Endothelial cell (in vitro differentiated cells): ENCODE measurements at regions not wholly inside any gene's neighbourhood (a gene's known extent, or its start where the extent isn't known, plus 50 kb on each side); places are given as distances from the start of the nearest gene placed in this dataset.

ENCODE experiments used
- DNase-seq: peaks from one replicate; pipeline ENCODE4 v3.0.0; 2021; ENCODE audit warnings: low spot score
- H3K27ac Mint-ChIP-seq: one replicate; pipeline ENCODE4 v1.8.0; 2021; ENCODE audit warnings: mixed read lengths, inconsistent platforms; ENCODE audit not compliant: unreplicated experiment
- H3K27me3 Mint-ChIP-seq: one replicate; pipeline ENCODE4 v1.8.0; 2021; ENCODE audit warnings: mild to moderate bottlenecking, moderate library complexity, mixed read lengths, inconsistent platforms; ENCODE audit not compliant: unreplicated experiment
- H3K36me3 Mint-ChIP-seq: one replicate; pipeline ENCODE4 v1.8.0; 2021; ENCODE audit warnings: mild to moderate bottlenecking, low read depth, mixed read lengths, inconsistent platforms; ENCODE audit not compliant: unreplicated experiment
- H3K4me1 Mint-ChIP-seq: one replicate; pipeline ENCODE4 v1.8.0; 2021; ENCODE audit warnings: mild to moderate bottlenecking, mixed read lengths, inconsistent platforms; ENCODE audit not compliant: unreplicated experiment
- H3K4me3 Mint-ChIP-seq: one replicate; pipeline ENCODE4 v1.8.0; 2021; ENCODE audit warnings: mild to moderate bottlenecking, mixed read lengths, inconsistent platforms; ENCODE audit not compliant: unreplicated experiment
- H3K9me3 Mint-ChIP-seq: one replicate; pipeline ENCODE4 v1.8.0; 2021; ENCODE audit warnings: mixed read lengths, inconsistent platforms; ENCODE audit not compliant: unreplicated experiment
- TF ChIP-seq, protein P1 (sequence below): fragments of 200-600 bp; sonication (generic); IDR thresholded peaks from one replicate; pipeline ENCODE4 v1.5.0; 2021; ENCODE audit warnings: antibody characterized with exemption; ENCODE audit not compliant: unreplicated experiment

DNA sequence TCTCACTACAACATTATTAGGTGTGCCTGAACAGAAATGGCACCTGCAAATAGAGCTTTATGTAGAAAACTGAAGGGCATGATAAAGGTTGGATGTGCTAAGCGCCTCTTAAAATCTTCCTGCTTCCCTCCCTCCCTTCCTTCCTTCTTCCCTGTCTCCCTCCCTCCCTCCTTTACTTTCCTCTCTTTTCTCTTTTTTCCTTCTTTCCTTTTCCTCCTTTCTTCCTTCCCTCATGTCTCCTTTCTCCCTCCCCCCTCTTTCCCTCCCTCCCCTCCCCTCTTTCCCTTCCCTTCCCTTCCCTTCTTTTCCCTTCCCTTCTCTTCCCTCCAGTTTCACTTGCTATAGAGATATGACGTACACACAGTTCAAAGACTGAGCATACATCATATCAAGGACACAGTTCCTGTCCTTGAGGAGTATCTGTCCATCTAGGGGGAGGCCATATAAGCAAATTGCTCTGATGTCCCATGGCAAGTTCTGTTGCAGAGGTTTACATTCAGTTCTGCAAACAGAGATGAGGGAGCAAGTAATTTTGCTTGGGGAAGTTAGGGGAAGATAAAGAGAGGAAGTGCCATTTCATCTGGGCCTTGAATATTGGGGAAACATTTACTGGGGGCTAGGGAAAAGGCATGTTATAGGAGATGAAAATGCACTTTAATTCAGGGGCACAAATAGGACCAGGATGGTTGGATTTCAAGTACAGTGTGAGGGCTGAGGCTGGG lies 79.0 kb upstream of the EEF1E1 start:
- TF ChIP-seq, protein P1, sequence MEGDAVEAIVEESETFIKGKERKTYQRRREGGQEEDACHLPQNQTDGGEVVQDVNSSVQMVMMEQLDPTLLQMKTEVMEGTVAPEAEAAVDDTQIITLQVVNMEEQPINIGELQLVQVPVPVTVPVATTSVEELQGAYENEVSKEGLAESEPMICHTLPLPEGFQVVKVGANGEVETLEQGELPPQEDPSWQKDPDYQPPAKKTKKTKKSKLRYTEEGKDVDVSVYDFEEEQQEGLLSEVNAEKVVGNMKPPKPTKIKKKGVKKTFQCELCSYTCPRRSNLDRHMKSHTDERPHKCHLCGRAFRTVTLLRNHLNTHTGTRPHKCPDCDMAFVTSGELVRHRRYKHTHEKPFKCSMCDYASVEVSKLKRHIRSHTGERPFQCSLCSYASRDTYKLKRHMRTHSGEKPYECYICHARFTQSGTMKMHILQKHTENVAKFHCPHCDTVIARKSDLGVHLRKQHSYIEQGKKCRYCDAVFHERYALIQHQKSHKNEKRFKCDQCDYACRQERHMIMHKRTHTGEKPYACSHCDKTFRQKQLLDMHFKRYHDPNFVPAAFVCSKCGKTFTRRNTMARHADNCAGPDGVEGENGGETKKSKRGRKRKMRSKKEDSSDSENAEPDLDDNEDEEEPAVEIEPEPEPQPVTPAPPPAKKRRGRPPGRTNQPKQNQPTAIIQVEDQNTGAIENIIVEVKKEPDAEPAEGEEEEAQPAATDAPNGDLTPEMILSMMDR: no peak
- no peak overlapping the region for H3K27ac Mint-ChIP-seq
- H3K9me3 Mint-ChIP-seq: no peaks in the 10 kb centered on the region
- peaks cover 5% of the 10 kb centered on the region for H3K27me3 Mint-ChIP-seq
- H3K4me3 Mint-ChIP-seq: no peak overlapping the region
- peaks cover 16% of the 10 kb centered on the region for H3K4me1 Mint-ChIP-seq
- DNase-seq: no peak
- no peaks in the 10 kb centered on the region for H3K36me3 Mint-ChIP-seq

DNA sequence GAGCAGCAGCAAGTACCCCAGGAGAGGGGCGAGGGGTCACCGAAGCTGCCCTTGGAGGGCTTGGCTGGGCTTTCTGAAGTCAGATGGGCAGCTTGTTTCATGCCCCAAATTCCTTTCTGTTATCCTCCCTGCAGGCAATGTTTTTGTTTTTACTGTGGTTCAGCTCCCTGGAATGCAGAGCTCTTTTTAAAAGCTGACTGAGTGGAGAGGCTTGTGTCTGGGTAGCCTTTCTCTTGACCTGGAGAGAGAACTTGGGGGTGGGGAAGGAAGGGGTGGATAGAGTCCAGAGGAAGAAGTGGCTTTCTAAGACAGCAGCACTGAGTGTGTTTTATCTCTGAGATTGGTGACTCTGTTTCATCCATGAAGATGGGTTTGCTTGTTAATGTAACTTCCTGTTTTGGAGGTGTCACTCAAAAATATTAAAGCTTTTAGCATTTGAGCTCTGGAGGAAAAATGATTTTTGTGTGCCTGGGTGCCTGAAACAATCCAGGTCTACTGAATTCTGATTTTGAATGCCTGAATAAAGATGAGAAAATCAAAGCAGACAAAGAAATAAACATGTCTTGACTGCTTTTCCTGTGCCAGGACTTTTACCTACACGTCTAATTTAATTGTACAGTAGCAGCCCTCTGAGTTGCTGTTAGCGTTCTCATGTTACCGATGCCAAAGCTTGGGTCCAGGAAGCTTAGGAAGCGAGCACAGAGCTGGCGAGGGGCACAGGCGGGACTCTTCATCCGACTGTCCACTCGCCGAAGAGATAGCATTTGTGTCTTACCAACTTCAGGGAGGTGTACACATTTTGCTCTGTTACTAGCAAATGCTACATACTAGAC lies 78.2 kb upstream of the EEF1E1 start:
- TF ChIP-seq, protein P1: no peak
- peaks cover 16% of the 10 kb centered on the region for H3K4me1 Mint-ChIP-seq
- H3K27ac Mint-ChIP-seq: no peak overlapping the region
- H3K9me3 Mint-ChIP-seq: no peaks in the 10 kb centered on the region
- H3K27me3 Mint-ChIP-seq: peaks cover 5% of the 10 kb centered on the region
- DNase-seq: no peak
- H3K36me3 Mint-ChIP-seq: no peaks in the 10 kb centered on the region
- no peak overlapping the region for H3K4me3 Mint-ChIP-seq

DNA sequence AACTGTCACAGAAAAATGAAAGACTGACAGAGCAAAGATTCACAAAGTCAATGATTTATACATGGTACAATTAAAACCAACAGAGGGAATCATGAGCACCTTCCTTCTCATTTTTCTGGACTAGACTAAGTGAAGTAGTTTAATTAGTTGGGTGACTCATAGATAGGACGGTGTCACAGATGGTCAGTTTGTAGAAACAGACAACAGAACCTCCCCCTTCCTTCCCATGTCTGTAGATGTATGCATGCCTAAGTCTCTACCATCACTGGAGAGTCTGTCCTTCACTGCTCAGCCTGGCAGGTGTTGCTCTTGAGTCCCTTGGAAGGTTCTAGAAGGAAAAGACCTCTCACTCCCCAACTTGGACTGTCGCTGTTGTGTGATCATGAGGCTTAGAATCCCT lies 75.4 kb upstream of the EEF1E1 start:
- Mint-ChIP-seq H3K36me3 (no peaks in the 10 kb centered on the region), H3K27me3 (peaks cover 8% of the 10 kb centered on the region), H3K27ac (no peak overlapping the region), H3K4me1 (peaks cover 13% of the 10 kb centered on the region), H3K9me3 (no peaks in the 10 kb centered on the region), H3K4me3 (no peak overlapping the region)
- DNase-seq: no peak
- TF ChIP-seq, protein P1: no peak

DNA sequence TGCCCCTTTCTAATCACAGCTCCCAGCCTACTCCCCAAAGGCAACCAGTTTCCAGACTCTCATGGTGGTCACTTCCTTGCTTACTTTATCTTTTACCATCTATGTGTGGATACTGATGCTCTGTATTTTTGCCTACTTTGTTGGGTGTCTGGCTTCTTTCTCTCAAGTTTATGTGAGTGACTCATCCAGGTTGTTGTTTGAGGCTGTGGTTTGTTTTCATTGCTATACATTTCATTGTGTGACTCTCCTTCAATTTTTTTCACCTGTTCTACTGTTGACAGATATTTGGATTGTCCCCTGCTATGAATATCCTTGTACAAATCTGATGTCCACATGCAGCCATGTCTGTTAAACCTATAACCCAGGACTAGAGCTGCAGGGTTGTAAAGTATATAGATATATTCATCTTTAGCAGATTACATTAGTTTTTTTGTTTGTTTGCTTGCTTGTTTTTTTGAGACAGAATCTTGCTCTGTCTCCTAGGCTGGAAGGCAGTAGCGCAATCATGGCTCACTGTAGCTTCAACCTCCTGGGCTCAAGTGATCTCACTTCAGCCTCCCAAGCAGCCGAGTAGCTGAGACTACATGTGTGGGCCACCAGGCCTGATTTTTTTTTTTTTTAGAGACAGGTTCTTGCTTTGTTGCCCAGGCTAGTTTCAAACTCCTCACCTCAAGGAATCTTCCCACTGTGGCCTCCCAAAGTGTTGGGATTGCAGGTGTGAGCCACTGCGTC lies 72.9 kb upstream of the EEF1E1 start:
- Mint-ChIP-seq H3K4me1 (peaks cover 2% of the 10 kb centered on the region), H3K27ac (no peak overlapping the region), H3K36me3 (no peaks in the 10 kb centered on the region), H3K27me3 (peaks cover 6% of the 10 kb centered on the region), H3K9me3 (no peaks in the 10 kb centered on the region), H3K4me3 (no peak overlapping the region)
- DNase-seq: no peak
- TF ChIP-seq, protein P1: no peak
